Stimulated activated CD4-positive, alpha-beta T cell treated with anti-CD3 and anti-CD28 coated beads, TNF-alpha, amount 100 ng/mL, for 4 hours (primary cell): ENCODE measurements at regions not wholly inside any gene's neighbourhood (a gene's known extent, or its start where the extent isn't known, plus 50 kb on each side); places are given as distances from the start of the nearest gene placed in this dataset.

ENCODE experiments used
- DNase-seq, 3 experiments: peaks; one replicate each; pipeline ENCODE4 v3.0.0-alpha.2; 2020; ENCODE audit warnings: low read depth in 3 of 3

- no peak for DNase-seq
Observed at GRCh38 chr14:36083317-36083716, 93.2 kb downstream of the PTCSC3 start.

GRCh38 chr14:36078080-36078479 is 98.4 kb downstream of the PTCSC3 start:
- DNase-seq: no peak

- DNase-seq: no peak
Observed at GRCh38 chr14:36076197-36076596, 100.3 kb downstream of the PTCSC3 start.

DNA sequence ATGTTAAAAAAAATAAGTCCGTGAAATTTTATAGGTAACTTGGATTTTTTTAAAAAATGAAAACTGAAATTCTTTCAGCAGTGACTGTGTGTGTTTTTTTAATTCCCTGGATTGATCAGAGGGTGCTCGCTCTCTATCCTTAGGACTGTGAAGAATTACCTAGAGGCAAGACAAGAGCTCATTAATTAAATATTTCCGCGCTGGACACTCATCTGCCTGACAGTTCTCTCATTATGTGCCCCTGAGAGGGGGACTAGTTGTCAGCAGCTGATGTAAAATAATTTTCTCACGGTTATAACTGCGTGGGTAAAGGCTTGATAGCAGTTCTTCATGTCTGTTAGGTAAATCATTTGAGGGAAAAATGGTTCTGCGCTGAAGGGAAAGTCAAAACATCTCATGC is 101.3 kb downstream of the PTCSC3 start:
- DNase-seq: no peak

GRCh38 chr14:36070720-36071043 is 105.8 kb downstream of the PTCSC3 start:
- DNase-seq: no peak

DNA sequence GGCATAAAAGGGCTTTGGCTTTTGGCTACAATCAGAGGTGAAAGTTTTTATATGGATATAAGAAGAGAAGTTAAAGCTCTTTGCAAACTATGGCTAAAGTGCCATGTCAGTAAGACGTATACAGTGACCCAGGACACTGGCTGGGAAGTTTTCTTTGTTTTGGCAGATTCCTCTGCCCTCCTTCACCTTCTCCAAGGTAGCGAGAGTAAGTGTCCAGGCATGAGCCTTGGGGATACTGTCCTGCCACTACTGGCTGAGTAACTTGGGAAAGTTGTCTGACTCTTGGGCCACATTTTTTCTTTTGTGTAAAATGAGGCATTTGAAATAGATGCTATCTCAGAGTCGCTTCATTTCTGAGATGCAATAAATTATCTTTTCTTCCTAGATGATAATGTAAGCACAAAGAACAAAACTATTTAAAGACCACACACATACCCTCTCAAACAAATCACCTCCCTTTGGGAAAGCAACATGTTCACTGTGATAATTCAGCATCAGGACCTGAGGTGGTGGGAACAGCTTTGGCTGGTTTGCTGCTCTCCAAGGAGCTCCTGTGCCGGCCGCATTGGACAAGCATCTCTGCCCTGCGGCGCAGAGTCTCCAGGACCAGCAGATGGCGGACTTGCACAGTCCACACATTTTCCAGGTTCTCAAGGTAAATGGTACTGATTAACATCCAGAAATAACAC is 106.3 kb downstream of the PTCSC3 start:
- DNase-seq: no peak

- no peak for DNase-seq
Observed at GRCh38 chr14:36069535-36069900, 107.0 kb downstream of the PTCSC3 start.

DNA sequence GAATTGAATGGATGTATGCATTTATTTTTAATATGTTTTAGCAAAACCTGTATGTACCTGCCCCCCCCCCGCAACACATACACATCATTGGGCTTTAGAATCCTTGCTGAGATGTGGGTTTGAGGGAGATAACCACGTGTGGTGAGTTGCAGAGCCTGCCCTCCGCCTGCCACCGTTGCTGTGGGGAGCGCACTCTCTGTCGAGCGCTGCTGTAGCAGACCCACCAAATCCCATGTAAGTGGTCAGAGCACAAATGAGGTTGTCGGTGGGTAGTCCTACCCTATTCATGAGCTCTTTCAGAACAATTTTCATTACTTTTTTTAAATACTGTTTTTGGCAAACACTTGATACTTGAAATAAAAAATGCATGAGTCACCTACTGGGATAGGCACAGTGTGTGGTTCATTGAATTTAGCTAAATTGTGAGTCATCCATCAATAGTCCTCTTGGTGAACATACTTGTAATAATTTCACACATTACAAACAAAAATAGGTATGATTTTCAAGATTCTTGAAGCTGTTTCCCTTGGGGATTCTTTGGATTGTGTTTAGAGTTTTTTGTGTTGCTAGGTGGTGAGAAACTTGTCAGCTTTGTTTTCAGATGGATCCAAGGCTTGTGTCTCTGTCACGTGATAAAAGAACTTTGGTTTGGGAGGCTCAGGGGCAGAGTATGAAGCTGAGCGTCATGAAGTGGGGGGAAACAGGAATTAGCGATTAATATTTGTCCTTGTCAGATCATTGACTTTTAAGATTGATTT is 107.6 kb downstream of the PTCSC3 start:
- DNase-seq: no peak

DNA sequence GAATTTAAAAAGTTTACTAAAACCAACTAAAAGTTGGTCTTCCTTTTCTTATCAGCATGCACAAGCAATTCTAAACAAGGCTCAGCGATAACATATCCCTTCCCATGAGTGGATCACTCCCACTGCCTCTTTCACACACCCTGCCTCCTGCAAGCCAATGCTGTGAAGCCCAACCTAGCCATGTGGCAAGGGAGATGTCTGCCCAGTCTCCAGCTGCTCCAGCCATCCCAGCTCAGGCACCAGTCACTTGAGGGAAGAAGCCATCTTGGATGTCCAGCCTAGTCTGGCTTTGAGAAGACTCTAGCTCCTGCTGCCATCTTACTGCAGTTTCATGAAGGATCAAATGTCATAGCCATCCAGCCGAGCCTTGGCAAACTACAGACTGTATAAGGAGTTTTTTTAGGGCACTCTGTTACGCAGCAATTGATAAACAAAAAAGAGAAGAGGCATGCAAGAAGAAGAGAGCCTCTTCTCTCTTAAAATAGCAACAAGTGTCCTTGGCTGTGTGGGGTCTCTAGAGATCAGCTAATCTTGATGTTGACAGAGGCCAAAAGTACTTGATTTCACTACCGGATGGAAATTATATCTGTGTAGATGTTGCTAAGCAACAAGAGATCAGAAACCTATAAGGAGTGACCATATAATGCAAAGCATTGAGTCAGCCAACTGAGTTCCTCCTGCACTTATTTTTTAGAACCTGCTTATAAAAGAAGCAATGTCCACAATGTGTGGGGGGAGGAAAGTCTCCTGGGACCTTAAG is 108.9 kb downstream of the PTCSC3 start:
- no peak for DNase-seq

DNA sequence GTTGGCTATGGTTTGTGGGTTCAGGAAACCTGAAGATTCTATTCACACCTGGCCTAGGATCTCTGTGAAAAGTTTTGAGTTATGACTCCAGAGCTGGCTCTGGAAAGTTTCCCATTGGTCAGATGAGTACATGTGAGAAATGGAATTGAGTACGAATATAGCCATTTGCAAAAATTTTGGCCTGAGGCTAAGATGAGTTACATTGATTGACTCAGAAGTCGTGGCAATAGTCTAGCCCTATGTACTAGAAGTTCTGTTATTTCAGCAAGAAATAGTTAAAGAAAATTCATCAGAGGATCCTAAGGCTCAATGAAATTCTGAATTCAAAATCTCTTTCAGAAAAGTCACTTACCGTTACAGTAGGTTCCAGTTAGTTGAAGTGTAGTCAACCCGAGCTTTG is 109.9 kb downstream of the PTCSC3 start:
- DNase-seq: no peak

DNA sequence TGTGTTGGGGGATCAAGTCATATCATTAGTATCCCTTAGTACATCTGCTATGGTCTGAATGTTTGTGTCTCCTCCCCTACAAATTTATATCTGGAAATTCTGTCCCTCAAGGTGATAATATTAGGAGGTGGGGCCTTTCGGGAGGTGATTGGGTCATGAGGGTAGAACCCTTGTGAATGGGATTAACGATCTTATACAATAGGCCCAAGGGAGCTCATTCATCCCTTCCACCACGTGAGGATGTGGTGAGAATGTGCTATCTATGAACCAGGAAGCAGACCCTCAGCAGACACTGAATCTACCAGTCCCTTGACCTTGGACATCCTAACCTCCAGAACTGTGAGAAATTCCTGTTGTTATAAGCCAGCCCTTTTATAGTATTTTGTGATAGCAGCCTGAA is 110.7 kb downstream of the PTCSC3 start:
- no peak for DNase-seq

DNA sequence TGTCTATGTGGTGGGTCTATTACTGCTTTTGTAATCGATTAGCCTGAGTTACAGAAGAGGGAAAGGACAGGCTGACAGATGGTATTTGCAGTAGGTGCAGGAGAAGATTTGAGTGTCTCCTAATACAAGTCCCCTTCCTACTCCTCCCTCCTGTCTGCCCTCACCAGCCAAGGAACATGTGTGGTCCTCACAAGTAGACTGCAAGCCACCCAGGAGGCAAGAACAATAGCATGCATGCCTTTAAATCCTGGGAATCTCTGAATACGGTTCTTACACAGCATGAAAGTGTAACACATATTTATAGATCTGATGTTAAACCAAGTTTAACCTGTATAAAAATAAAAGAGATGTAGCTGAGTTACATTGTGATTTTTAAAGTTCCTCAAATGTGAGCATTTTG is 117.0 kb downstream of the PTCSC3 start:
- no peak for DNase-seq

GRCh38 chr14:36057452-36058116 is 118.9 kb downstream of the PTCSC3 start:
- no peak for DNase-seq

- no peak for DNase-seq
Observed at GRCh38 chr14:36056845-36057244, 119.7 kb downstream of the PTCSC3 start.

DNA sequence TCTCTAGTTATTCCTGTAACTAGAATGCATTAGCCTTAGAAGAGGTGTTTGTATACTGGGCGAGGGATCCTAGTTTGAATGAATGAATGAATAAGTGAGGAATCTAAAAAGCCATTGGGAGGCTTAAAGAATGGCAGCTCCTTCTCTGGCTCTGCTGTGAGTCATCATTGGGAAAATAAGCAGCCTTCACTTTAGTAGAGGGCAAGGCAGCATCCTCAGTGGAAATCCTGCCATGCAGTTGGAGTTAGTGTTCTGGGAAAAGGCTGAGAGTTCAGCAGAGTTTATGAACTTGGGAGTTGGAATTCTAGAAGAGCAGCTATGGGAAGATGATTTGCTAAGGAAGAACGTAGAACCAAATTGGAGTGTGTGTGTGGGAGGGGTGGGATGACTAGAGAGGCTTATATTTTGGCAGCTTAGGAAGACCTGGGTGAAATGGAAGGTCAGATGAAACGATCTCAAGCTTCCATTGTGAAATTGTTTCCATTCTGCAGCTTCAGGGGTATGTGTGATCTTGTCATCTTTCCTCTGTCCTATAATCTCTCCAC is 120.8 kb downstream of the PTCSC3 start:
- no peak for DNase-seq

DNA sequence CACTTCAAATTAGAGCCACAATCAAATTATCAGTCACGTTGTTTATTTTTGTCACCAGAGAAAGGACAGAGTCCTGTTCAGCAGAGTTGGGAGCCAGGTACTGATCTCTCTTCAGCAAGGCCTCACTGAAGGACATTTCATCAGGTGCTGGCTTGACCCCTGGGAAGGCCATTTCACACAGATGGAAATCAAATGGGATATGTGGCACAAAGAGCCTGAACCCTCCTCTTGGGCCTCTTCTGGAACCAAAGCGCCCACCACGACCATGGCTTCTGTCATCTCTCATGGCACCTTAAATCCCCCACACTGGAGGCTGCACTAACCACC is 121.5 kb downstream of the PTCSC3 start:
- DNase-seq: no peak

- DNase-seq: no peak
Observed at GRCh38 chr14:36054353-36055051, 122.0 kb downstream of the PTCSC3 start.

GRCh38 chr14:36052681-36053080 is 123.8 kb downstream of the PTCSC3 start:
- no peak for DNase-seq

DNA sequence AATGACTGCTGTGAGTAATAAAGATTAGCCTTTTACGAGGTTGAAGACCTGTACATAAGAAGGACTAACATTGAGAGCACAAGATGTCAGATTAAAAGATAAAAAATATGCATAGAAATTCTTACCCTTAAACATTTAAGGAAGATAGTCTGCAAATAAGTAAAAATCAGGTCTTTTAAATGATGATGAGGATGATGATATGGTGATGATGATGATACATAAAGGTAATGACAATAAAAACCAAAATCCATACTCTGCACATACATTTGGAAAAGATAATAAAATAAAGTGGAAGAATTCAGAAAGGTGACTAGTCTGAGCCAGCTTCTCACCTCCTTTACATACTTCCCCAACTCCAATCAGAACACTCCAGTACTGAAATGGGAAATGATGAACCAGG is 124.5 kb downstream of the PTCSC3 start:
- DNase-seq: no peak

DNA sequence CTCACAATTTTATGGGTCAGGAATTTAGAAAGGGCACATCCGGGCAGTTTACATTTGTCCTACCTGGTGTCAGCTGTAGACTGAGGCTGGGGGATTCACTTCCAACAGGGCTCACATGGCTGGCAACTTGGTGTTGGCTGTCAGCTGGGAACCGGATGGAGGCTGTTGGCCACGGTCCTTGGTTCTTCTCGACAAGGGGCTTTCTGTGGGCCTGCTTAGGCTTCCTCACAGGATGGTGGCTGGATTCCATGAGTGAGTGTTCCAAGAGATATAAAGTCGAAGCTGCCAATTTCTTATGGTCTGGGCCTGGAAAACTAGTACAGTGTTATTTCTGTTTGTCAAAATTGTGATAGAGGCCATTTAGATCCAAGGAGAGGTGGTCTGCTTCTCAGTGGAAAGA is 127.9 kb downstream of the PTCSC3 start:
- DNase-seq: no peak

DNA sequence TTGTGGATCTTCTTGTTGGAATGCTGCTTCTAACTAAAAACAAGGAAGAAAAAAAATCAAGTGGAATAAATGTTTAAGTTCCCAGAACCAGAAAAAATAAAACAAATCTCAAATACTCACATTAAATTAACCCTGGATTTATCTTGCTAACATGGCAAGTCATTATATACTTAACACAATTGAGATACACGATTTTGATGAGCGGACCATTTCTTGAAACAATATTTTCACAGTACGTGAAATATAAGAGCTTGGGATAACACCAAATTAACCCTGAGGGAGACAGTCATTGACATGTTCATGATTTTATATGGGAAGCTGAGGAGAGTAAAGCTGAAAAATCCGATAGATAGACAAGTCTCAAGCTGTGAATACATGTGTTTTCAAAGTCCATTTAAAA is 128.6 kb downstream of the PTCSC3 start:
- DNase-seq: no peak

GRCh38 chr14:36035675-36036074 is 140.8 kb downstream of the PTCSC3 start:
- no peak for DNase-seq
